Neural progenitor cell (in vitro differentiated cells): ENCODE measurements at regions not wholly inside any gene's neighbourhood (a gene's known extent, or its start where the extent isn't known, plus 50 kb on each side); places are given as distances from the start of the nearest gene placed in this dataset.

ENCODE experiments used
- DNase-seq: peaks from one replicate; pipeline ENCODE4 v3.0.0-alpha.2; 2016; ENCODE audit warnings: low spot score
- H2AFZ ChIP-seq: fragments of 200-600 bp; sonication (generic); replicated peaks from 2 replicates; pipeline ENCODE4 v1.6.1; 2016; ENCODE audit warnings: antibody characterized with exemption
- H3F3A ChIP-seq: fragments of 200-600 bp; sonication (generic); 2 replicates; pipeline ENCODE4 v1.6.1; 2016; ENCODE audit warnings: antibody characterized with exemption, low read depth
- H3K27ac ChIP-seq: fragments of 200-600 bp; sonication (generic); 2 replicates; pipeline ENCODE4 v1.5.1; 2016; ENCODE audit warnings: mild to moderate bottlenecking
- H3K27me3 ChIP-seq: fragments of 200-600 bp; sonication (generic); 2 replicates; pipeline ENCODE4 v1.6.1; 2016; ENCODE audit warnings: mild to moderate bottlenecking, moderate library complexity
- H3K36me3 ChIP-seq: fragments of 200-600 bp; sonication (generic); 2 replicates; pipeline ENCODE4 v1.5.1; 2016
- H3K4me1 ChIP-seq: fragments of 200-600 bp; sonication (generic); 2 replicates; pipeline ENCODE4 v1.6.1; 2016; ENCODE audit warnings: mixed run types
- H3K4me2 ChIP-seq: fragments of 200-600 bp; sonication (generic); 2 replicates; pipeline ENCODE4 v1.6.1; 2016
- H3K4me3 ChIP-seq: fragments of 200-600 bp; sonication (generic); 2 replicates; pipeline ENCODE4 v1.5.1; 2016
- H3K79me2 ChIP-seq: fragments of 200-600 bp; sonication (generic); 2 replicates; pipeline ENCODE4 v1.6.1; 2016; ENCODE audit warnings: low read depth
- H3K9ac ChIP-seq: fragments of 200-600 bp; sonication (generic); 2 replicates; pipeline ENCODE4 v1.6.1; 2016
- H3K9me3 ChIP-seq: fragments of 200-600 bp; sonication (generic); 2 replicates; pipeline ENCODE4 v1.5.1; 2016; ENCODE audit warnings: low read depth
- H4K20me1 ChIP-seq: fragments of 200-600 bp; sonication (generic); 2 replicates; pipeline ENCODE4 v1.6.1; 2016; ENCODE audit warnings: low read depth
- H3K27ac Mint-ChIP-seq: 3 replicates; pipeline ENCODE4 v1.8.0; 2021; ENCODE audit warnings: mixed read lengths
- H3K27me3 Mint-ChIP-seq: 2 replicates; pipeline ENCODE4 v1.8.0; 2022; ENCODE audit warnings: low read depth, mild to moderate bottlenecking, inconsistent platforms, moderate library complexity, mixed read lengths; ENCODE audit not compliant: insufficient read depth
- H3K36me3 Mint-ChIP-seq: 3 replicates; pipeline ENCODE4 v1.8.0; 2021; ENCODE audit warnings: mixed read lengths
- H3K4me1 Mint-ChIP-seq: 3 replicates; pipeline ENCODE4 v1.8.0; 2021; ENCODE audit warnings: mixed read lengths
- H3K4me3 Mint-ChIP-seq: 3 replicates; pipeline ENCODE4 v1.8.0; 2021; ENCODE audit warnings: mild to moderate bottlenecking, moderate library complexity, mixed read lengths
- H3K9me3 Mint-ChIP-seq: 3 replicates; pipeline ENCODE4 v1.8.0; 2020; ENCODE audit warnings: mixed read lengths
- EZH2 ChIP-seq: fragments of 200-600 bp; sonication (generic); IDR thresholded peaks from 2 replicates; pipeline ENCODE4 v1.6.1; 2017; ENCODE audit warnings: antibody characterized with exemption, mild to moderate bottlenecking, moderate library complexity
- EZH2phosphoT487 ChIP-seq: fragments of 200-600 bp; sonication (generic); IDR thresholded peaks from 2 replicates; pipeline ENCODE4 v1.6.1; 2017; ENCODE audit warnings: antibody characterized with exemption
- TF ChIP-seq, protein P1 (sequence below): fragments of 200-600 bp; sonication (generic); IDR thresholded peaks from 2 replicates; pipeline ENCODE4 v1.5.1; 2017; ENCODE audit warnings: antibody characterized with exemption, mild to moderate bottlenecking

DNA sequence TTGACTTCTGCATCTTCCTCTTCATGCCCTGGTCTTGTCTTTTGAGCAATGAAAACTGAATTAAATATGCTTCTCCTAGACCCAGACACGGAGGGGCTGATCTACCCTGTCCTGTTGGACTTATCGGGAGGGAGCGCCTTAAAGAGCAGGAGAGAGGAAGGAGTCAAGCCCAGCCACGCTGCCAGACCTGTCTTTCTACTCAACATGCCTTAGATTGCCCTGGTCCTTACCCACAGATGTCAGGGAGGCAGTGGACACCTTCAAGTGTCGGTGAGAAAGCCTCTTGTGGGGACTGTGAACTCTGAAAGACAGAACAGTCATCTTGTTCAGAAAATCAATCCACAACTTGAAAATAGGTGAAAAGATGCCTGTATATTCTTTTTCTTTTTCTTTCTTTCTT is 61.8 kb downstream of the IRAG1 start:
- Histone ChIP-seq H4K20me1 (no peaks in the 10 kb centered on the region), H3K4me1 (no peaks in the 10 kb centered on the region), H3K4me3 (no peak overlapping the region), H3K4me2 (no peak overlapping the region), H3F3A (no peaks in the 10 kb centered on the region), H2AFZ (no peak overlapping the region), H3K27ac (no peak overlapping the region), H3K79me2 (no peaks in the 10 kb centered on the region), H3K9ac (no peak overlapping the region), H3K36me3 (no peaks in the 10 kb centered on the region), H3K27me3 (no peaks in the 10 kb centered on the region), H3K9me3 (no peaks in the 10 kb centered on the region)
- Mint-ChIP-seq H3K27me3 (no peaks in the 10 kb centered on the region), H3K9me3 (peaks cover 3% of the 10 kb centered on the region), H3K36me3 (peaks cover 5% of the 10 kb centered on the region), H3K4me1 (peaks cover 13% of the 10 kb centered on the region), H3K27ac (no peak overlapping the region), H3K4me3 (no peak overlapping the region)
- no peak for DNase-seq
- TF ChIP-seq EZH2 = no peak
- TF ChIP-seq EZH2phosphoT487 = no peak
- TF ChIP-seq, protein P1, sequence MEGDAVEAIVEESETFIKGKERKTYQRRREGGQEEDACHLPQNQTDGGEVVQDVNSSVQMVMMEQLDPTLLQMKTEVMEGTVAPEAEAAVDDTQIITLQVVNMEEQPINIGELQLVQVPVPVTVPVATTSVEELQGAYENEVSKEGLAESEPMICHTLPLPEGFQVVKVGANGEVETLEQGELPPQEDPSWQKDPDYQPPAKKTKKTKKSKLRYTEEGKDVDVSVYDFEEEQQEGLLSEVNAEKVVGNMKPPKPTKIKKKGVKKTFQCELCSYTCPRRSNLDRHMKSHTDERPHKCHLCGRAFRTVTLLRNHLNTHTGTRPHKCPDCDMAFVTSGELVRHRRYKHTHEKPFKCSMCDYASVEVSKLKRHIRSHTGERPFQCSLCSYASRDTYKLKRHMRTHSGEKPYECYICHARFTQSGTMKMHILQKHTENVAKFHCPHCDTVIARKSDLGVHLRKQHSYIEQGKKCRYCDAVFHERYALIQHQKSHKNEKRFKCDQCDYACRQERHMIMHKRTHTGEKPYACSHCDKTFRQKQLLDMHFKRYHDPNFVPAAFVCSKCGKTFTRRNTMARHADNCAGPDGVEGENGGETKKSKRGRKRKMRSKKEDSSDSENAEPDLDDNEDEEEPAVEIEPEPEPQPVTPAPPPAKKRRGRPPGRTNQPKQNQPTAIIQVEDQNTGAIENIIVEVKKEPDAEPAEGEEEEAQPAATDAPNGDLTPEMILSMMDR = no peak

DNA sequence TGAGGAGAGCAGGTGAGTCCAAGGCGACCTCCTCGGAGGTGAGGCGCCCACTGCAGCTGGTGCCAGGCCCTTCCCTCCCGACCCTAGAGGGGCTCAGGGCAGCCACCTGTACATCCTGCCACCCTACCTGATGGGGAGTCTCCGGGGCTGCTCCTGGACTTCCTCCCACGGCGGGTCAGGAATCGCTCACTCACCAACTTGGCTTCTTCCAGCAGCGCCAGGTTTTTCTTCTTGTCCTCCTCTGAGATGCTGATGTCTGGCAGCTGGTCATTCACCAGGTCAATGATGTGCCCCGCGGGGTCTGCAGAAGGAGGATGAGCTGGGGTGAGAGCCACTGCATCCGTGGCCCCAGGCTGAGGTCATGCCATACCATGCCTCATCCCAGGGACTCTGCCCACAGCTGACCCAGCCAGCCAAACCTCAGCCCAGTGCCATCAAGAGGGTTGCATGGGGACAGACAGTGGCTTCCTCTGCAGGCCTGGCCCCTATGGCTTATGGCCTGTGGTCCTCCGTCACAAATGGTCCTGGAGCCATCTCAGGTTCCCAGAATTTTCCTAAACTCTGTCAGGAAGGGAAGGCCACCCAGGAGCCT is 61.0 kb upstream of the LYVE1 start:
- peaks cover 5% of the 10 kb centered on the region for H3K4me1 Mint-ChIP-seq
- H3K4me3 ChIP-seq = no peak overlapping the region
- no peak for DNase-seq
- no peaks in the 10 kb centered on the region for H3K79me2 ChIP-seq
- TF ChIP-seq EZH2phosphoT487 (no peak), EZH2 (no peak)
- TF ChIP-seq, protein P1 = no peak
- no peaks in the 10 kb centered on the region for H3K9me3 Mint-ChIP-seq
- no peak overlapping the region for H3K4me3 Mint-ChIP-seq
- no peaks in the 10 kb centered on the region for H3K4me1 ChIP-seq
- H3K9ac ChIP-seq = no peak overlapping the region
- H3K36me3 Mint-ChIP-seq = peaks cover 5% of the 10 kb centered on the region
- H3K27ac Mint-ChIP-seq = no peak overlapping the region
- H2AFZ ChIP-seq = no peak overlapping the region
- H3K4me2 ChIP-seq = no peak overlapping the region
- H3K27me3 ChIP-seq = no peaks in the 10 kb centered on the region
- H4K20me1 ChIP-seq = no peaks in the 10 kb centered on the region
- no peak overlapping the region for H3K27ac ChIP-seq
- no peaks in the 10 kb centered on the region for H3K27me3 Mint-ChIP-seq
- H3K36me3 ChIP-seq = no peaks in the 10 kb centered on the region
- H3K9me3 ChIP-seq = no peaks in the 10 kb centered on the region
- H3F3A ChIP-seq = no peaks in the 10 kb centered on the region

DNA sequence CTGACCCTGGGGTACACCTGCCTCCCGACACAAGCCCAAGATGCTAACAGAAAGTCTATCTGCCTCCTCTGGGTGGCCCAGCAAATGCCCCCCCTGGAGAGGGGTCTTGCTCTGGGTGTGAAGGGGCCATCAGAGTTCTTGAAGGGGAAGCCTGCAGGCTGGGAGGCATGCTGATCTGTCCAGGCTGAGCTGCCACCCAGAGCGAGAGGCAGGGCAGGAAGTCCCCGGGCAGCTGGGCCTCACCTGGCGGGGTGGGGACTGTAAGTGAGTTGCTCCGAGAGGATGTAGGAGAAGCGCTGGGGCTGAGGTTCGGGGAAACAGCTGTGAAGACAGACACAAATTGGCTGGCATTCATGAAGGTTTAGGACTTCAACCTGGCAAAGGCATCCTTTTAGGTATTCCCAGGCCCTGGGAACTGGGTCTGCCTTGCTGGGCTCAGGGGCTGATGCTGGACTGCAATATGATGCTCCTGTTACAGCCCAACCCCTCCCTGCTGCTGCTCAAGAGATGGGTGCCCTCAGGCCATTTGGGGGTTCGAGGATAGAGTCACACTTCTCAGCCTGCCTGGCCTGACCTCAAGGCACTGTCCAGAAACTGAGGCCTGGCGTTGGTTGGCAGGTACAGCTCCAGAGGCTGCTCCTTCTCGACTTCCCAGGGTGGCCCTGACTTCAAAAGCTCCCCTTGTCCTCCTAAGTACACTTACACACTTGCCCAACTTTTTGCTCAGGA is 60.2 kb upstream of the LYVE1 start:
- Mint-ChIP-seq H3K27ac (no peak overlapping the region), H3K36me3 (peaks cover 5% of the 10 kb centered on the region), H3K9me3 (no peaks in the 10 kb centered on the region), H3K27me3 (no peaks in the 10 kb centered on the region), H3K4me3 (no peak overlapping the region), H3K4me1 (peaks cover 2% of the 10 kb centered on the region)
- H3K9ac ChIP-seq = no peak overlapping the region
- H3K79me2 ChIP-seq = no peaks in the 10 kb centered on the region
- DNase-seq = no peak
- no peaks in the 10 kb centered on the region for H3K4me1 ChIP-seq
- H3K36me3 ChIP-seq = no peaks in the 10 kb centered on the region
- H3K4me2 ChIP-seq = no peak overlapping the region
- no peaks in the 10 kb centered on the region for H3K9me3 ChIP-seq
- H4K20me1 ChIP-seq = no peaks in the 10 kb centered on the region
- no peak overlapping the region for H2AFZ ChIP-seq
- H3K27me3 ChIP-seq = no peaks in the 10 kb centered on the region
- no peak overlapping the region for H3K4me3 ChIP-seq
- no peaks in the 10 kb centered on the region for H3F3A ChIP-seq
- no peak overlapping the region for H3K27ac ChIP-seq
- TF ChIP-seq, protein P1 = no peak
- TF ChIP-seq EZH2phosphoT487 = no peak
- TF ChIP-seq EZH2 = no peak
